KMS-11 (cell line): ENCODE measurements at regions not wholly inside any gene's neighbourhood (a gene's known extent, or its start where the extent isn't known, plus 50 kb on each side); places are given as distances from the start of the nearest gene placed in this dataset.

Source experiments
- H2AFZ ChIP-seq: fragments of 200-600 bp; sonication (generic); 2 replicates; pipeline ENCODE4 v1.6.1; 2016; ENCODE audit warnings: antibody characterized with exemption, mixed run types, low read depth
- H3K27ac ChIP-seq: fragments of 200-600 bp; sonication (generic); 2 replicates; pipeline ENCODE4 v1.6.1; 2016; ENCODE audit warnings: mild to moderate bottlenecking, mixed run types
- H3K27me3 ChIP-seq: fragments of 200-600 bp; sonication (generic); 2 replicates; pipeline ENCODE4 v1.6.1; 2017; ENCODE audit warnings: mild to moderate bottlenecking, low read depth, mixed run types, moderate library complexity; ENCODE audit not compliant: insufficient read depth
- H3K36me3 ChIP-seq: fragments of 200-600 bp; sonication (generic); 2 replicates; pipeline ENCODE4 v1.6.1; 2017; ENCODE audit warnings: mild to moderate bottlenecking, mixed run types; ENCODE audit not compliant: insufficient read depth
- H3K4me1 ChIP-seq: fragments of 200-600 bp; sonication (generic); 2 replicates; pipeline ENCODE4 v1.6.1; 2016; ENCODE audit warnings: mild to moderate bottlenecking, low read depth, mixed run types; ENCODE audit not compliant: poor library complexity, severe bottlenecking
- H3K4me2 ChIP-seq: fragments of 200-600 bp; sonication (generic); 2 replicates; pipeline ENCODE4 v1.7.0; 2016; ENCODE audit warnings: mild to moderate bottlenecking, mixed run types
- H3K4me3 ChIP-seq: fragments of 200-600 bp; sonication (generic); IDR thresholded peaks from 2 replicates; pipeline ENCODE4 v1.6.1; 2017; ENCODE audit warnings: low read depth, low read length, mixed read lengths; ENCODE audit not compliant: insufficient read depth
- H3K79me2 ChIP-seq: fragments of 200-600 bp; sonication (generic); 2 replicates; pipeline ENCODE4 v1.6.1; 2016; ENCODE audit warnings: low read depth, mixed run types; ENCODE audit not compliant: insufficient read depth
- H3K9ac ChIP-seq: fragments of 200-600 bp; sonication (generic); 2 replicates; pipeline ENCODE4 v1.6.1; 2016; ENCODE audit warnings: mild to moderate bottlenecking, mixed run types
- H4K20me1 ChIP-seq: fragments of 200-600 bp; sonication (generic); 2 replicates; pipeline ENCODE4 v1.6.1; 2016; ENCODE audit warnings: mild to moderate bottlenecking, mixed run types; ENCODE audit not compliant: insufficient read depth
- CTCF ChIP-seq: fragments of 200-600 bp; sonication (generic); conservative IDR thresholded peaks from 2 replicates; pipeline ENCODE4 v1.6.1; 2017; ENCODE audit warnings: low read depth, mild to moderate bottlenecking, antibody characterized with exemption, low read length, moderate library complexity, mixed read lengths

GRCh38 chr22:47452184-47452583 is 689.7 kb downstream of the TBC1D22A start:
- Histone ChIP-seq H3K27me3 (no peaks in the 10 kb centered on the region), H3K4me1 (no peaks in the 10 kb centered on the region), H3K4me2 (no peak overlapping the region), H3K79me2 (no peaks in the 10 kb centered on the region), H2AFZ (no peak overlapping the region), H3K4me3 (no peak overlapping the region), H4K20me1 (no peaks in the 10 kb centered on the region), H3K9ac (no peak overlapping the region), H3K27ac (no peak overlapping the region), H3K36me3 (no peaks in the 10 kb centered on the region)
- peak; percentile 34 for TF ChIP-seq CTCF

GRCh38 chr22:47450876-47451475 is 688.5 kb downstream of the TBC1D22A start:
- H3K27ac ChIP-seq, result no peak overlapping the region
- no peaks in the 10 kb centered on the region for H4K20me1 ChIP-seq
- no peaks in the 10 kb centered on the region for H3K27me3 ChIP-seq
- no peaks in the 10 kb centered on the region for H3K4me1 ChIP-seq
- no peaks in the 10 kb centered on the region for H3K36me3 ChIP-seq
- no peak overlapping the region for H3K4me3 ChIP-seq
- no peak for TF ChIP-seq CTCF
- H3K9ac ChIP-seq, result no peak overlapping the region
- H2AFZ ChIP-seq, result no peak overlapping the region
- no peaks in the 10 kb centered on the region for H3K79me2 ChIP-seq
- no peak overlapping the region for H3K4me2 ChIP-seq

- no peaks in the 10 kb centered on the region for H3K79me2 ChIP-seq
- no peak overlapping the region for H3K27ac ChIP-seq
- H4K20me1 ChIP-seq, result no peaks in the 10 kb centered on the region
- no peaks in the 10 kb centered on the region for H3K4me1 ChIP-seq
- H2AFZ ChIP-seq, result no peak overlapping the region
- no peak overlapping the region for H3K4me3 ChIP-seq
- H3K36me3 ChIP-seq, result no peaks in the 10 kb centered on the region
- H3K9ac ChIP-seq, result no peak overlapping the region
- no peaks in the 10 kb centered on the region for H3K27me3 ChIP-seq
- TF ChIP-seq CTCF, result no peak
- H3K4me2 ChIP-seq, result no peak overlapping the region
Observed at GRCh38 chr22:47449508-47450270, 687.2 kb downstream of the TBC1D22A start.

GRCh38 chr22:47448231-47449223 is 686.1 kb downstream of the TBC1D22A start:
- H4K20me1 ChIP-seq, result no peaks in the 10 kb centered on the region
- no peak for TF ChIP-seq CTCF

More at GRCh38 chr22:47448231-47449223, 686.1 kb downstream of the TBC1D22A start:
- H3K27ac ChIP-seq, result no peak overlapping the region
- no peak overlapping the region for H3K4me2 ChIP-seq
- no peak overlapping the region for H3K4me3 ChIP-seq
- no peak overlapping the region for H2AFZ ChIP-seq
- no peak overlapping the region for H3K9ac ChIP-seq
- H3K27me3 ChIP-seq, result no peaks in the 10 kb centered on the region
- no peaks in the 10 kb centered on the region for H3K4me1 ChIP-seq
- no peaks in the 10 kb centered on the region for H3K79me2 ChIP-seq
- H3K36me3 ChIP-seq, result no peaks in the 10 kb centered on the region
